CMK (cell line): ENCODE measurements at regions not wholly inside any gene's neighbourhood (a gene's known extent, or its start where the extent isn't known, plus 50 kb on each side); places are given as distances from the start of the nearest gene placed in this dataset.
"Not testable (repeated sequence)": the region's sequence is repeated elsewhere in the genome, so short reads cannot be mapped to it uniquely, and the experiment has no call there.

Source experiments
- DNase-seq: peaks from one replicate; pipeline ENCODE4 v3.0.0-alpha.2; 2010; ENCODE audit warnings: low read depth

DNA sequence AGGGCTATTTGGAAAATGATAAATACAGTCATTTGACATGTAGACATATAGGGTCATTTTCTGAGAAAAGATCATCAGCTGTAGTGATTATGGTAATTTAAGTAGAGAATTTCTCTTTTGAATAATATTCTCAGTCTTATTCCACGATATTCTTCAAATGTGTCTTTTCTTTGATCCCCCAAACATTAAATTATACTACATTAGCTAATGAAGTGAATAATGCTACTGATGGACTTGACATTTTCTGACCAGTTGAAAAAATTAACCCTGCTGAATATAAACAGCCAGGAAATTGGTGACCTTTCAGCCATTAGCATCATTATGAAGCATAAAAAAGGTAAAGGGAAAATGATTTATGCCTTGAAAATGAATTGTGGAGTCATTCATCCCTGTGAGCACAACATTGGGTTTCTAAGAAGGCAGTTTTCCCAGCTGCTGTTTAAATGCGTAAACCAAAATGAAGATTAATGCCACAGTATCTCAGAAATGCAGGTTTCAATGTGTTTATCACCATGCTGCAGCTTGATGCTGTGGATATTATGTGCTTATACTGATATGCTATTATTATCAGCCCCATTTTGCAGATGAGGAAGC lies 489.1 kb downstream of the KCTD16 start:
- no peak for DNase-seq

DNA sequence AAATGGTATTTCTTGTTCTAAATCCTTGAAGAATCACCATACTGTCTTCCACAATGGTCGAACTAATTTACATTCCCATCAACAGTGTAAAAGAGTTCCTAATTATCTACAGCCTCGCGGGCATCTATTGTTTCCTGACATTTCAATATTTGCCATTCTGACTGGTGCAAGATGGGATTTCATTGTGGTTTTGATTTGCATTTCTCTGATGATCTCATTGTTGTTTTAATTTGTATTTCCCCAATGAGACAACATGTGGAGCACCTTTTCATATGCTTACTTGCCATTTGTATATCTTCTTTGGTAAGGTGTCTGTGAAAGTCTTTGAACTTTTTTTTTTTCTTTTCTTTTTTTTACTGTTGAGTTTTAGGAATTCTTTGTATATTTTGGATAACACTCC lies 473.6 kb downstream of the KCTD16 start:
- DNase-seq, result no peak

DNA sequence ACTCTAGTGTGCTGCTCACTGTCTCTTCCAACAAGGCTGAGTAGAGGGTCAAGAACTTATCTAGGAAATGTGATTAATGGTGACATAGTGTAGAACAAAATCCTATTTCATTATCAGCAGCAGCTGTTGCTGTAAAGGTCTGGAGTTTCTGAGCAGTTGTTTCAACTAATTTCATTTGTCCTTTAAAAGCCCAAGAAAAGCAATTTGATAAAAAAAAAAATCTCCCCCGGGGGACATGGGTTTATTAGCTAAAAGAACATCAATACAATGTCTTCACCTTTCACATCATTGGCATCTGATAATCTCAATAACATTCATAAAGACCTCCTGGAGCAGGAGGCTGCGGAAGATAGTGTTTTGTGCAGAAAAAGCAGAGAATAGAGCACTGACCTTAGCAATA lies 468.1 kb downstream of the KCTD16 start:
- DNase-seq, result no peak

DNA sequence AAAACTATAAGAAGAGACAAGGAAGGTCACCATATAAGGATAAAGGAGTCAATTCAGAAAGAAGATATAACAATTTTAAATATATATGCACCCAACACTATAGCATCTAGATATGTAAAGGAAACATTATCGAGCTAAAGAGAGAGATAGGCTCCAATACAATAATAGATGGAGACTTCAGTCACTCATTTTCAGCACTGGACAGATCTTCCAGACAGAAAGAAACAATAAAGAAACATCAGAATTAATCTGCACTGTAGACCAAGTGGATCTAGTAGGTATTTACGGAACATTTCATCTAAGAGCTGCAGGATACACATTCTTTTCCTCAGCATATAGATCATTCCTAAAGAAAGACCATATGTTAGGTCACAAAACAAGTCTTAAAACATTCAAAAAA lies 463.5 kb downstream of the KCTD16 start:
- DNase-seq, result no peak

DNA sequence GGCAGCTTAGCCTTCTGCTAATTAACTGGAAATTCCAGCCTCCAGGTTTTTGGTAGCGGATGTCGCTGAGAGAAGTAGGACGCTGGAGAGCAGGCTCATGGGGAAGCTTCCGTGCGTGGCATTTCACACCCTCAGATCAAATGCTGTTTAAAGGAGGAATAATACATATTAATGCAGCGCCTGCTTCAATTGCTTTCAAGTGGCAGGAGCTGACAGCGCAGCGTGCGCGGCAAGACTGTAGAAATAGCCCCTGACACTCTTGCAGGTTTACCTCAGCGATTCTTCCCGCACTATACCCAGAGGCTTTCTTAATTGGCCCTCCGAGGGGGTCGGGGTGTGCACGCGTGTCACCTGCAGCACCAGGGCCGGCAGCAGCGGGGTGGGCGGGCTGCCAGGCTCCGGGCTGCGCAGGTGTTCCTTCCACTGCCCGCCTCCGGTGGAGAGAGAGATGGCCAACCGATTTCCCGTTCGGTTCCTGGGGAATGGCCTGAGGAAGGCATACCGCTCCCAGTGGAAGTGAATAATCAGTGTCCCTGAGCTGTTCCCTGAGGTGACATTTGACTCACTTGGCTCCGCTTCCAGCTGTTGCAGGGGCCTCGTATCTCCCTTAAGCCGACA lies 427.9 kb downstream of the KCTD16 start:
- no peak for DNase-seq

DNA sequence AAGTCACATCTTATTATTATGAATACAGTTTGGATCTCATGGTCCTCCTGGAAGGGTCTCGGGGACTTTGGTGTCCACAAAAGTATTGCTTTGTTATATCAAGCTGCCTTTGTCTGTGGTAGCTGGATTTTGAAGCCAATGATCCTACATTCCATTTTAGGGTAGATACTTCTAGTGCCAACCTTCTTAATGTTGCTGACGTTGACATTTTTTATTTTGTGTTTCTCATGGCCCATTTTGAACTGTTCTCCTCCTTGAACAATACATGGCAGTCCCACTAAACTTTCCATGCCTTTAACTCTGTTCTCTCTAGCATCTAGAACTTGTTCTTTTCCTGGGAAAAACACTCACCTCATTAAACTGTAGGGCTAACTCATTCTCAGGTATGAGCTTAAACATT lies 425.8 kb downstream of the KCTD16 start:
- no peak for DNase-seq

DNA sequence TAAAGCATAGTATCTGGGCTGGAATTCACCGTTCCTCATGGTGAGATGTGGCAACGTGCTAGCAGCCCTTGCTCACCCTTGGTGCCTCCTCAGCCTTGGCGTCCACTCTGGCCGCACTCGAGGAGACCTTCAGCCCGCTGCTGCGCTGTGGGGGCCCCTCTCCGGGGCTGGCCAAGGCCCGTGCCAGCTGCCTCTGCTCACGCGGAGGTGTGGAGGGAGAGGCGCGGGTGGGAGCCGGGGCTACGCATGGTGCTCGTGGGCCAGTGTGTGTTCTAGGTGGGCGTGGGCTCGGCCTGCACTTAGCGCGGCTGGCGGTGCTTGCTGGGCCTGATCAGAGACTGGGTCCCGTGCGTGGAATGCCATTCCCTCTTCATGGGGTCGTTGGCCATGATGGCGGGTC lies 424.2 kb downstream of the KCTD16 start:
- no peak for DNase-seq

DNA sequence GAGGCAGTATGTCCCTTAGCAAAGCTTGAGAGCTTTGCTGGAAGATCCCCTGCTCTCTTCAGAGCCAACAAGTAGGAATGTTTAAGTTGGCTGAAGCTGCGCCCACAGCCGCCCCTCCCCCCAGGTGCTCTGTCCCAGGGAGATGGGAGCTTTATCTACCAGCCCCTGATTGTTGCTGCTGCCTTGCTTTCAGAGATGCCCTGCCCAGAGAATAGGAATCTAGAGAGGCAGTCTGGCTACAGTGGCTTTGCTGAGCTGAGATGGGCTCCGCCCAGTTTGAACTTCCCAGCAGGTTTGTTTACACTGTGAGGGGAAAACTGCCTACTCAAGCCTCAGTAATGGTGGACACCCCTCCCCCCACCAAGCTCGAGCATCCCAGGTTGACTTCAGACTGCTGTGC lies 423.6 kb downstream of the KCTD16 start:
- not testable (repeated sequence) for DNase-seq

DNA sequence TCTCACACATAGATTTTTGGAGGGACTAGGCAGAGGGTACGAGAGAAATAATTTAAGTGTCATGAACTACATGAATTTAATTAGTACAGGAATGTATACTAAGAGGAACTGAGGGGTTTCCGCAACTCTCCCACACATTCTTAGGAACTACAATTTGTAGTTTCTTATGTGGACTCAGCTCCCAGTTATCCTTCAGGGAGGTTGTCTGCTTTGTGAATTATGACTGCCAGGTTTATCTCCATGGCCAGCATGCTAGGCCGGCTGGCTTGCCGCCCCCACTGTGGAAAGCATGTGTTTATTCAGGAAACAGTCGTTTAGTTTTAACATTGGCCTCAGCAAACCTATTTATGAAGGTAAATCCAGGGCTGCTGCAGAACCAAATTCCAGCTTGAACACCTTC lies 415.0 kb downstream of the KCTD16 start:
- no peak for DNase-seq

DNA sequence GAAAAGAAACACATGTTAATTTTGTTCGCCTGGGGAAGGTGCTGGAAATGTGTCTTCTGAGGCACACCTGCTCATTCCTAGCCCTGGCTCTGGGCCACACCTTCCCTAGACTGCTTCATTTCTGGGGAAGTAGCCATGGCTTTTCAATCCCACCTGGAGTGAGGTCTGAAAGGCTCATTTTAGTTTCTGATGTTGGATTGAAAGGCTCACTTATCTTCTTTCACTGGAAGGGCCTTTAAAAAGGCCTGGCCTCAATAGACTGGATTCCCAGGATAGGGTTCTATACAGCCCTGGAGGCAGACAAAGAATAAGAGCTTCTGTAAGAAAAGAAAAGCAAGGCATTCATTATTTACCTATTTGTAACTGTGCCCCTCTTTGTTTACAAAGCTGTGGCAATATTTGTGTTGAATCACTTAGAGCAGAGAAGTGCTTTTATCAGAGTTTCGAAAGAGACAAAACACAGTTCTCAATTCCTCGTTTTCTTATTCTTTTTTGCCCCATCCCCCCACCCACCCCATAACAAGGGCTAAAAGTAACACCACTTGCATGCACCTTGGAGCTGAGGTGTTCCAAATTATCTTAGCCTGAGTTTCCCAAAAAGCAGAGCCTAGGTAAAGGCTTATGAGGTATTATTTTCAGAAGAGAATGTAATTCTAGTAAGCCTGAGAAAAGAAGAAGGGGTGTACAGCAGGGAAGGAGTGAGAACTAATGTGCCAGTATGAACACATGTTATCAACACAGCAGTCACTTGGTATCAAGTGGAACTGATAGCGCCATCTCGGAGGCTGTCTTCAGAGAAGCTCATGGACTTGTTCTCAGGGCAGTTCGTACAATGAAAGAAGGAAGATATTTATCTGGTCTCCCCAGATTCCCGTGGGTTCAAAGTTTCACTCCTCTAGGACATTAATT lies 413.1 kb downstream of the KCTD16 start:
- DNase-seq, result no peak

DNA sequence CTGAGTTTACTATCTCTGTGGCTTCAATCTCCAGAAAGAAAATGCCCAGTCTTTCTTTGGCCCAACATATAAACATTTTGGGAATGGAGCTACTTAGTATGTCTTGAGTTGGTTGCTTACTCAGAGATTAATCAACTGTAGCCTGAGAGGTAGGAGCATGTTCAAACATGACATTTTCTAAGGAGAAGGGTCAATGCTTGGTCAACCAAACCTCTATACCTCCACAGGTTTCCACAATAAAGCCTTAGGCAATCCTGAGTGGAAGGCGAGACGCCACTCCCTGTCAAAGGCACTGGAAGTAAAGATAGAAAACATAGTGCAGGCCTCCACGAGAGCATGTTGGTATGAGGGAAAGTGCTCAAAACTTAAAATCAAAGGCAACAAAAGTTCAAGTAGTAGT lies 411.4 kb downstream of the KCTD16 start:
- DNase-seq, result no peak

DNA sequence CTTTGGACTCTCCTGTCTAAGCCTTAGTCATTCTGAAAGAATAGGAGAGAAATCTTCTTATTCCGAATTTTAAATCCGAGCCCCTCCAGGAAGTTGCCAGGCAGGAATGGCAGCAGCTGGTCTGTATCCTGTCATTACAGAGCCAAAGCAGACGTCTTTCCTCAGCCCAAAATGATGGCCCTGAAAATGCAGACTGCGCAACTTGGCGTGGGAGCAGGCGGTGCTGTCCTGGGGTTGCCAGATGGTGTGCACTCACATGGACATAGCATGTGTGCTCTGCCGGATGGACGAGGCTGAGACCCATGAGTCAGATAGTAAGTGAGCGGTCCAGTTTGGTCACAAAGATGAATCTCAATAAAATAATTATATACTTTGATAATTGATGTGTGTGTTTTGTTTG lies 410.4 kb downstream of the KCTD16 start:
- DNase-seq, result no peak

DNA sequence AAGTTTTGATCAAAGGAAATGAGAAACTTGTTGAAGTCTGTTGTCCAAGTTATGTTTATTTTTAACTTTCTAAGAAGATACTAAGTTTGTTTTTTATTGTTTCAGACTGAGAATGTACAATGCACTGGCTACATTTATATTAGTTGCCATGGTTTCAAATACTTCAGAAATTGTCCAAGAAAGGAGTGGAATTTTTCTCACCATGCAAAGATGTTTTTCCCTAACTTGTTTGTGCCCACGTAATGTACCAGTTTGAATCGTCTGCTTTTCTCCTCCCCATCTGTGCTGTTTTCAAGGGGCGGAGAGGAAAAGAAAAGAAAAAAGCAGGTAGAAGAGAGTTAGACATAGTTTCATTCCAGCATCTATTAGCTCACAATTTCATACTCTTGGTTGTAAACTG lies 407.0 kb downstream of the KCTD16 start:
- DNase-seq, result no peak

DNA sequence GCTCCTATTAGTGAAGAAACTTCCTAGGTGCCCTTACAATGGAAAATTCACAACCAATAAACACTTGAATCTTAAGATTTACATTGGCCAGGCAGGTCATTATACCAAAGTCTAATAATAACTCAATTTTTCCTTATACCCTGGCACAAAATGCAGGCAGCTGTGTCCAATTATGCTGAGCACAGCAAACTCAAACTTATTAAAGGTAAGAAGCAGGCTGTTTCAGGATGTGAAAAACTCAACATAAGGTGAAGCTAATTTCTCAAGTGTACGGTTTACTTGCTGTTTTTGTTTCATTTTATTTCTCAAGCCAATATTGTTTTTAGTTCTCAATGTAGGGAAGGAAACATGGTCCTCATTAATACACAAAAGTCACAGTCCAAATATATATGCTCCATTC lies 405.1 kb downstream of the KCTD16 start:
- DNase-seq, result no peak

DNA sequence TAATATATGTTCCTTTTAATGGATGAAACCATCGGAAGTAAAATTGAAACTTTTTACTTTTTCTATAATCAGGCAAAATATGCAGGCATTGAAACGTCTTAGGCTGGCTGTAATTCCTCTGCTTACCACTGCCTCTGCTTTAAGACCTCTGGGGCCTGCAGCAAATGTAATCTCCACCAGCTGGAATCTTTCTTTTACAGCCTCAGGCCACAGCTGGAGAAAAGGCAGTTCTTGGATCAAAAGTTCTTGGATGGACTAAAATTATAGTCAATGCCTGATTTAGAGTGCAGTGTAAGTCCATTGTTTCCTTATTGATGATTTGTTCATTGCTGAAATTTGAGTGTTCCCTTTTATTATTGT lies 396.7 kb downstream of the KCTD16 start:
- no peak for DNase-seq

DNA sequence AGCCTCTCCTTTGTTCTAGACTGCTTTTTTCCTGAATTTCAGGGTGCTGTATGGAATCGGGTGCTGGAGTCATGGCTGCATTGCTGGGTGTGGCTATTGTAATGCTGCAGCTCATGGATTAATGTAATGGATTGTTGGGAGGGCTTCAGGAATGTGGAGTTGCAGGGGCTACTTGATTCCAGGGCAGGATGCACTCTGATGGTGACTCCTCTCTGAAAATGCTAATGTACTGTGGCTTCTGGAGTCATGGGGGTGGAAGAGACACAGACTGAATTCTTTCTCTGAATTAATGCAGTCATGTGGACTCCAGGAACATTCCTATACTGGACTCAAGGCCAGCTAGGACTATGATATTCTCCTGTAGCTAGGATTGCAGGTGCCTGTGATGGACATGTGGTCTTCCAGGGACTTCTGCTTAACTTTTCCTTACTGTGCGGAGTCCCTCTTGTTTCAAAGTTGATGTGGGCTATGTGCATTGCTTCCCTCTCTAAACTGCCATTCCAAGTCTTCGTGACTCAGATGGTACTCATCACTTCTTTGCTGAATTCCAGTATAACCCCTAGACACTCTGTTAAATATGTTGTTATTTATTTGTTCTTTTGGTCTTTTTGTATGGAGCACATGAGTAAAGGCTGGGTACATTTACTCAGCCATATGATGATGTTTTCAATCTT lies 396.2 kb downstream of the KCTD16 start:
- no peak for DNase-seq

DNA sequence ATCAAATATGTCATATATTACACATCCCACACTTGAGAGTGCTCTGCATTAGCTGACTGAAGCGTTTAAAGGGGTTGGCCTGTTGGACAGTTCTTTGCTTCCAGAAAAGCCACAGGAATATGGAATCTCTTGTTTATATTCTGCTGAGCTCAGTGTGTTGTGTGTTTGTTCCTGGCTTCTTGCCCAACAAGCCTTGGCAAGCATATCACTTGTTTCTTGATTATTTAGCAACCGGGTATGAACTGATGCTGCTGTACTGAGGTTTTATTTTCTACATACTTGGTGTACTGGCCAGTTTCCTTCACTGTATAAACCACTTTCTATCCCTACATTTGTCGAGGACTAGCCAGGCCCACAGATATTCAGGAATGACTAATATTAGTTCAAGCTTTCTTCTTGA lies 378.9 kb downstream of the KCTD16 start:
- no peak for DNase-seq

DNA sequence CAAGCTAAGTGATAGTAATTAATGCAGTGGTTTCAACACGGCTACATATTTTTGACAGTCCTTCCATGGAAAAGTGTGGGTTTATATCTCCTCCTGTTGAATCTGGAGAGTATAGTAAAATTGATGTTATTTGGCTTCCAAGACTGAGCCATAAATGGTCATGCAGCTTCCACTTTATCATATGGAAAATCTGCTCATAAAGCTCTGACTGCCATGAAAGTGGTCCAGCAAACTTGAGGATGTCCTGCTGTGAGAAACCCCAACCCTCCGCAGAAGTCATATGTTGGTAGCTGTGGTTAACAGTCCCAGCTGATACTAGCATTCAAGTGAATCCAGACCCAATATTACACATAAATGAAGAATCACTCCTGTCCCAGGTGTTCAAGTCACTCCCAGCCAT lies 378.3 kb downstream of the KCTD16 start:
- no peak for DNase-seq

DNA sequence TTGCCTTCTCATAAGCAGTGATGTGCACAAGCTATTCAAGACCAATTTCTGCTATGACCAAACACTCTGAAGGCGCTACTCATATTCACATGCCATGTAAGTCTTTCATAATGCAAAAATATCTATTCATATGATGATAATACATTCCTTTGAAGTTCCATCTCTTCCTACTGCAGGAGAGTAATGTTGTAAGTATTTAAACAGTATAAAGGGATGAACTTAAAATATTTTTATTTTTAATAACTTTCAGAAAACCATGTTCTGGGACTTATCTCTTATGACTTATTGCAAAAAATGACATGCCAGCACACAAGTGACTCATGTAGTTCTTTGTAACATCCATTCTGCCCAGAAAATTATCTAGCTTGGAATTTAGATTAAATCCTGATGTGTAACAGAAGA lies 376.4 kb downstream of the KCTD16 start:
- no peak for DNase-seq

DNA sequence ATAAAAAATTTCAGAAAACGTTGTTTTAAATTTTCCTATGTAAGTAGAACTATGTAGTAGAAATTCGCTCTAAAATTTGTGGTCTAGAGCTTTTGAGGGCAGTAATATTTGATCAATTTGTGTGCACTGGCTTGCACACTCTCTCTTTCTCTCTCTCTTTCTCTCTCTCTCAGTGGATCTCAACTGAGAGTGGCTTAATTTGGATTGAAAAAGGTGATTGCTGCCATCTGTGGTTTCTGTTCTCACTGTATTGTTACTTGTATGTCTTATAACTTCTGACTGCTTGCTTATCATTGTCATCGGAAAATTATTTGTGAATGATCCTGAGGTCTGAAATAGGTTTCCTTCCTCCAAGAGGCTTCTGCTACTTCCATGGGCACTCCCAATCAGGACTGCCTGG lies 368.2 kb downstream of the KCTD16 start:
- DNase-seq, result no peak
